Endothelial cell of umbilical vein (primary cell): ENCODE measurements at regions not wholly inside any gene's neighbourhood (a gene's known extent, or its start where the extent isn't known, plus 50 kb on each side); places are given as distances from the start of the nearest gene placed in this dataset.

Source experiments
- BruUV-seq: library from RNA; stranded (reverse); fragments of 400-500 nt; replicated peaks from 2 replicates; lab custom pipeline; 2021; lab: Mats Ljungman, UMichigan
- CTCF ChIA-PET: fragments of 300-600, 350-600 bp; sonication (Branson Sonifier 250); formaldehyde crosslinking; loops from one replicate; lab custom pipeline; 2021; ENCODE audit warnings: antibody characterized with exemption, inconsistent platforms; lab: Charles Lee
- POLR2A ChIA-PET: fragments of 300-600, 350-600 bp; sonication (Branson Sonifier 250); formaldehyde crosslinking; loops from one replicate; lab custom pipeline; 2021; ENCODE audit warnings: antibody characterized with exemption, inconsistent platforms; lab: Charles Lee
- DNase-seq: peaks from one replicate; pipeline ENCODE4 v3.0.0-alpha.2; 2011; ENCODE audit warnings: low read depth, low spot score
- FAIRE-seq: peaks from 2 replicates; lab custom pipeline; 2011; peaks lifted over from hg19 to GRCh38; lab: Jason Lieb, UNC
- H2AFZ ChIP-seq: 2 replicates; pipeline ENCODE4 v1.6.0; 2012; ENCODE audit warnings: low read depth, low read length, control low read depth, inconsistent platforms
- H3K27ac ChIP-seq: 2 replicates; pipeline ENCODE4 v1.5.1; 2011; ENCODE audit warnings: low read depth, mild to moderate bottlenecking, control low read depth, low read length, moderate library complexity; ENCODE audit not compliant: insufficient read depth
- H3K27me3 ChIP-seq, 2 experiments: 2 replicates each; pipeline versions ENCODE4 v1.6.0 to v1.6.1; 2011; ENCODE audit warnings: low read length in 2 of 2, mixed read lengths in 1 of 2; ENCODE audit not compliant: control insufficient read depth in 2 of 2, insufficient read depth in 2 of 2
- H3K36me3 ChIP-seq, 2 experiments: 2 replicates in 1 of 2; 3 replicates in 1 of 2; pipeline ENCODE4 v1.5.1; 2011; ENCODE audit warnings: low read length in 2 of 2, mild to moderate bottlenecking in 1 of 2, moderate library complexity in 1 of 2; ENCODE audit not compliant: control insufficient read depth in 2 of 2, insufficient read depth in 2 of 2; ENCODE audit errors: extremely low read depth in 1 of 2
- H3K4me1 ChIP-seq: 3 replicates; pipeline ENCODE4 v1.5.1; 2011; ENCODE audit warnings: mild to moderate bottlenecking, low read length; ENCODE audit not compliant: control insufficient read depth, insufficient read depth; ENCODE audit errors: extremely low read depth
- H3K4me2 ChIP-seq: 2 replicates; pipeline ENCODE4 v1.6.1; 2011; ENCODE audit warnings: low read length, control low read depth, mixed read lengths; ENCODE audit not compliant: insufficient read depth
- H3K4me3 ChIP-seq, 3 experiments: fragments of 200-600 bp in 1 of 3; sonication (generic), shearing (Covaris generic) in 1 of 3; replicated peaks in 1 of 3; 2 replicates each; pipeline ENCODE4 v1.5.1; 2011 to 2016; ENCODE audit warnings: control low read depth in 3 of 3, low read length in 3 of 3, mild to moderate bottlenecking in 2 of 3, inconsistent platforms in 1 of 3, low read depth in 1 of 3, moderate library complexity in 1 of 3; ENCODE audit not compliant: insufficient read depth in 1 of 3
- H3K79me2 ChIP-seq: 2 replicates; pipeline ENCODE4 v1.6.0; 2012; ENCODE audit warnings: low read length, inconsistent platforms; ENCODE audit not compliant: control insufficient read depth, insufficient read depth
- H3K9ac ChIP-seq: replicated peaks from 2 replicates; pipeline ENCODE3; 2011; ENCODE audit warnings: low read length, control low read depth; ENCODE audit not compliant: insufficient read depth; ENCODE audit errors: extremely low read depth
- H3K9me1 ChIP-seq: replicated peaks from 3 replicates; pipeline ENCODE4 v1.6.0; 2011; ENCODE audit warnings: mild to moderate bottlenecking, low read length; ENCODE audit not compliant: control insufficient read depth, insufficient read depth; ENCODE audit errors: extremely low read depth
- H3K9me3 ChIP-seq: replicated peaks from 2 replicates; pipeline ENCODE4 v1.5.1; 2012; ENCODE audit warnings: low read length, inconsistent platforms; ENCODE audit not compliant: control insufficient read depth, insufficient read depth
- H4K20me1 ChIP-seq: replicated peaks from 2 replicates; pipeline ENCODE3; 2011; ENCODE audit warnings: mild to moderate bottlenecking, low read length; ENCODE audit not compliant: control insufficient read depth, insufficient read depth; ENCODE audit errors: extremely low read depth
- CTCF ChIP-seq, 2 donors: IDR thresholded peaks; 1 replicate in 1 of 2; 2 replicates in 1 of 2; pipeline ENCODE4 v1.5.1; 2011; ENCODE audit warnings: low read length in 2 of 2, mild to moderate bottlenecking in 2 of 2, moderate library complexity in 2 of 2, control low read depth in 1 of 2, inconsistent platforms in 1 of 2, low read depth in 1 of 2; ENCODE audit not compliant: insufficient read depth in 1 of 2; ENCODE audit errors: extremely low read depth in 1 of 2
- EZH2 ChIP-seq: IDR thresholded peaks from 2 replicates; pipeline ENCODE4 v1.6.1; 2012; ENCODE audit warnings: borderline replicate concordance, low read depth, mild to moderate bottlenecking, moderate library complexity, low read length, inconsistent platforms; ENCODE audit not compliant: severe bottlenecking
- FOS ChIP-seq: IDR thresholded peaks from 2 replicates; pipeline ENCODE4 v1.6.1; 2011; ENCODE audit warnings: mild to moderate bottlenecking, low read length, moderate library complexity, borderline replicate concordance; ENCODE audit not compliant: insufficient read depth
- GATA2 ChIP-seq: IDR thresholded peaks from 2 replicates; pipeline ENCODE4 v1.7.0; 2011; ENCODE audit warnings: low read depth, mild to moderate bottlenecking, moderate library complexity, mixed read lengths, low read length; ENCODE audit not compliant: insufficient read length, insufficient read depth
- JUN ChIP-seq: IDR thresholded peaks from 2 replicates; pipeline ENCODE4 v1.6.1; 2011; ENCODE audit warnings: borderline replicate concordance, low read depth; ENCODE audit not compliant: insufficient read length, insufficient read depth
- MAX ChIP-seq: IDR thresholded peaks from 2 replicates; pipeline ENCODE4 v1.6.1; 2011; ENCODE audit not compliant: insufficient read depth, insufficient read length
- MYC ChIP-seq: IDR thresholded peaks from one replicate; pipeline ENCODE4 v1.6.1; 2011; ENCODE audit warnings: mild to moderate bottlenecking, low read depth, low read length
- POLR2A ChIP-seq: IDR thresholded peaks from 2 replicates; pipeline ENCODE4 v1.6.1; 2012; ENCODE audit warnings: low read depth, mild to moderate bottlenecking, control low read depth, low read length
- POLR2AphosphoS5 ChIP-seq: IDR thresholded peaks from 2 replicates; pipeline ENCODE4 v1.6.1; 2012; ENCODE audit warnings: low read depth, mild to moderate bottlenecking, control low read depth, low read length, moderate library complexity; ENCODE audit not compliant: insufficient read depth
- dilution Hi-C: fragments of 300-500 bp; cut with MboI; formaldehyde crosslinking; loops from one replicate; pipeline ENCODE4 v1.15.0; 2019; ENCODE audit warnings: low sequenced_read_pairs; ENCODE audit not compliant: extremely low pct_ligation_motif_present
- intact Hi-C: fragments of 100-400 bp; cut with micrococcal nuclease; formaldehyde crosslinking; loops from one replicate; pipeline ENCODE4 v1.10.0; 2022

DNA sequence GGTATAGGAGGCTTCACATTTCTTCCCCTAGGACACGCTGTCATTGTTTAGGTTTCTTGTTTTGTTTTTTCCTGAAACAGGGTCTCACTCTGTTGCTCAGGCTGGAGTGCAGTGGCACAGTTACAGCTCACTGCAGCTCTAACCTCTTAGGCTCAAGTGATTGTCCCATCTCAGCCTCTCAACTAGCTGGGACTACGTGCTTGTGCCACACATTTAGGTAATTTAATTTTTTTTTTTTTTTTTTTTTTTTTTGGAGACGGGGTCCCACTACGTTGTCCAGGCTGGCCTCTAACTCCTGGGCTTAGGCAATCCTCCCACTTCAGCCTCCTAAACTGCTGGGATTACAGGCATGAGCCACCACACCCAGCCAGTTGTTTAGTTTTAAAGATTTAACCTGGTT lies 66.2 kb downstream of the EXOSC2 start:
- FAIRE-seq (peak; percentile 12), DNase-seq (no peak)
- no TSS peak for BruUV-seq
- CTCF ChIA-PET: interaction anchor here (1.4 to 1.5 kb wide), 2 partner anchors 12 to 27 kb away, joined by 3 read pairs; no protein-coding TSS in a partner anchor
- Histone ChIP-seq H3K9me1 (no peaks in the 10 kb centered on the region), H3K36me3 (no peaks in the 10 kb centered on the region), H4K20me1 (no peaks in the 10 kb centered on the region), H3K9me3 (no peaks in the 10 kb centered on the region), H3K4me3 (no peak overlapping the region), H3K4me2 (no peak overlapping the region), H3K9ac (no peak overlapping the region), H3K27me3 (no peaks in the 10 kb centered on the region), H2AFZ (no peak overlapping the region), H3K4me1 (peaks cover 38% of the 10 kb centered on the region), H3K79me2 (peaks cover 34% of the 10 kb centered on the region), H3K27ac (no peak overlapping the region)
- intact Hi-C loops (no loop called here), dilution Hi-C loops (no loop called here)
- POLR2A ChIA-PET: no interaction called here
- TF ChIP-seq GATA2 (no peak), MAX (no peak), MYC (no peak), POLR2AphosphoS5 (no peak), POLR2A (no peak), CTCF (IDR thresholded peaks at IDR 0.05; ENCODE audit: extremely low read depth in 1 of 2, insufficient read depth in 1 of 2, low read depth in 1 of 2, low read length in 2 of 2) (no peak), JUN (no peak), FOS (no peak), EZH2 (no peak)
